GM10266 (cell line): ENCODE measurements at regions not wholly inside any gene's neighbourhood (a gene's known extent, or its start where the extent isn't known, plus 50 kb on each side); places are given as distances from the start of the nearest gene placed in this dataset.
"Not testable (repeated sequence)": the region's sequence is repeated elsewhere in the genome, so short reads cannot be mapped to it uniquely, and the experiment has no call there.

Source experiments
- DNase-seq: peaks from one replicate; pipeline ENCODE4 v3.0.0; 2012; ENCODE audit errors: extremely low spot score
- TF ChIP-seq, protein P1 (sequence below): IDR thresholded peaks from 2 replicates; pipeline ENCODE4 v1.5.1; 2012; ENCODE audit warnings: mild to moderate bottlenecking, low read depth; ENCODE audit not compliant: control insufficient read depth, insufficient read depth; ENCODE audit errors: missing control alignments

DNA sequence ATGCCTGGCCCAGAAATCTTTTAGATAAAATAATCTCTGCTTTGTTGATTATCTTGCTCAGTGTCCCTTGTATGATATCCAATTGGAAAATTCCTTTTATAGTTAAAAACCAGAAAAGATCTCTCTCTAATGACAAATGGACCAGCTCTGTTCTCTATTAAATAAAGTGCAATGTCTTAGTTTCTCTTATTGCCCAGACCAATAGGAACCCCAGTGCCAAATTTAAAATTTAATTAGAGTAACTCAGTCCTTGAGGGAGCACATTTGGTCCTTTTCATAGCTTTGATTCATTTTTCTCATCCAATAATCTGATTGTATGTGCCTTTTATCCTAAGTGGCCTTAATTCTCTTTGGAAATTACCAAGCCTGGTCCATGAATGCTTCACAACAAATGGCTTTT lies 158.9 kb upstream of the FOXK1 start:
- TF ChIP-seq, protein P1, sequence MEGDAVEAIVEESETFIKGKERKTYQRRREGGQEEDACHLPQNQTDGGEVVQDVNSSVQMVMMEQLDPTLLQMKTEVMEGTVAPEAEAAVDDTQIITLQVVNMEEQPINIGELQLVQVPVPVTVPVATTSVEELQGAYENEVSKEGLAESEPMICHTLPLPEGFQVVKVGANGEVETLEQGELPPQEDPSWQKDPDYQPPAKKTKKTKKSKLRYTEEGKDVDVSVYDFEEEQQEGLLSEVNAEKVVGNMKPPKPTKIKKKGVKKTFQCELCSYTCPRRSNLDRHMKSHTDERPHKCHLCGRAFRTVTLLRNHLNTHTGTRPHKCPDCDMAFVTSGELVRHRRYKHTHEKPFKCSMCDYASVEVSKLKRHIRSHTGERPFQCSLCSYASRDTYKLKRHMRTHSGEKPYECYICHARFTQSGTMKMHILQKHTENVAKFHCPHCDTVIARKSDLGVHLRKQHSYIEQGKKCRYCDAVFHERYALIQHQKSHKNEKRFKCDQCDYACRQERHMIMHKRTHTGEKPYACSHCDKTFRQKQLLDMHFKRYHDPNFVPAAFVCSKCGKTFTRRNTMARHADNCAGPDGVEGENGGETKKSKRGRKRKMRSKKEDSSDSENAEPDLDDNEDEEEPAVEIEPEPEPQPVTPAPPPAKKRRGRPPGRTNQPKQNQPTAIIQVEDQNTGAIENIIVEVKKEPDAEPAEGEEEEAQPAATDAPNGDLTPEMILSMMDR, result no peak
- no peak for DNase-seq

DNA sequence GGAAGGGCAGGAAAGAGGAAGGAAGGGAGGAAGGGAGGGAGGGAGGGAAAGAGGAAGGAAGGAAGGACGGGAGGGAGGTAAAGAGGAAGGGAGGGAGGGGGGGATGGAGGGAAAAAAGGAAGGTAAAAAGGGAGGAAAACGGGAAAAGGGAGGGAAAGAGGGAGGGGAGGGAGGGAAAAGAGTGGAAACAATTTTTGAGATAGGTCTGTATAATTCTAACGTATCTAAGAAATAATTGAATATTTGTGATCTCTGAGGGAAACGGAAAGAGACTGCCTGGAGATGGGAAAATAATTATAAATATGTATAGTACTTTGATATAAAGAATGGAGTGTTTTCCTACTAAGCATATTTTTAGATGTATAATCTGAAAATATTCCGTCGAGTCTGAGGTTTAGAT lies 158.2 kb upstream of the FOXK1 start:
- no peak for DNase-seq
- TF ChIP-seq, protein P1, result no peak

DNA sequence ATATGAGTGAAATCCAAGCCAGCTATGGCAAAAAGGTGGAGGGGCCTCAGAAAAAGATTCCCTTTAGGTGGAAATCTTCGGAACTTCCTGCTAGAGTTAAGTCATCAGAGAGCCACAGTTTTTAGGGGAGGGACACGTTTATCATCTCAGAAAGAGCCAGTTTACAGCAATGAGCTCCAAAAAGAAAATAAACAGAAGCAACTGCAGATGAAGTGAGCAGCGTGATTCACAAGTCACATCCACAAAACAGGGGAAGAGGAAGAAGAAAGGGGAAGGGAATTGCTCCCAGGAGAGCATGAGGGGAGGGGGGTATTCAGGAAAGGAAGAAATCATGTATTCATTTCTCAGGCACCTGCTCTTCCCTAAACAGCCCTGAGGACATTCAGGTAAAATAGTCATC lies 156.2 kb upstream of the FOXK1 start:
- no peak for DNase-seq

DNA sequence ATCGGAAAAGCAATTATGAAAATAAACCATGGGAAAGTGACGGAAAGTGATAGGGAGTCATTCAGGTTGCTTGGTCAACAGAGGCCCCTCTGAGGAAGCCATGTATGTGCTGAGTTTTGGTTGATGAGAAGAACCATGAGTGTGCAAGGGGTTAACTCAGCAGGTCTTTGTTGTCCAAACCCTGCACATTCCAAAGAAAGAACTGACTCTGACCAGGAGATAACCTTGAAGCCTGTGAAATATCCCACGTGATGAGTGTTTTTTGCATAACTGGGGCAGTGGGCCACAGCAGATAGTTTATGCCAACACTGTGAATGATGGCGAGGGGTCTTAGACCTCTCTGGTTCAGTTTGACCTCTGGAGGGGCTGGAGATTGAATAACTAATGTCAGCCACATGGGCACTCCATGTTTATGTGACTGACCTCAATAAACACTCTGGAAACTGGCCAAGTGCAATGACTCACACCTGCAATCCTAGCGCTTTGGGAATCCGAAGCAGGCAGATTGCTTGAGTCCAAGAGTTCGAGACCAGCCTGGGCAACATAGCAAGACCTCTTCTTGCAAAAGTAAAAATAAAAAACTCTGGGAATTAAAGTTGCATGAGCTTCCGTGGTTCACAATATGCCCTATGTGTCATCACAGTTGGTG lies 154.0 kb upstream of the FOXK1 start:
- no peak for DNase-seq
- TF ChIP-seq, protein P1, result no peak

More for the DNA sequence above, 156.2 kb upstream of the FOXK1 start:
- TF ChIP-seq, protein P1, result no peak

DNA sequence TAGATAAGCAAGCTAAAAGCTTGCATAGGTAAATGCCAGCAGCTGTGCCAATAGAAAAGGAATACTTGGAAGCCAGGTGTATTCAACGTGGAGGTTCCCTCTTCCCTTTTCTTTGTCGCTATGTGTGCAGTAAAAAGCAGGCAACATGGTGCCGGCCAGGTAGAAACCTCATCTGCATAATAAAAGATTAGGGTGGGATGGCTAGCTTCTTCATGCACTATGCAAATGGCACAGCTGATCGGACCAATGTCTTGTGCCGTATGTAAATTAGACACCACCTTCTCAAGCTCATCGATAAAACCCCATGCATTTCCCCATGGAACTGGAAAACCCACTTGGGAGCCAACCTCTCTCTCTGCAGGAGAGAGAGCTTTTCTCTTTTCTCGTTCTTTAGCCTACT lies 150.9 kb upstream of the FOXK1 start:
- TF ChIP-seq, protein P1, result no peak
- no peak for DNase-seq

DNA sequence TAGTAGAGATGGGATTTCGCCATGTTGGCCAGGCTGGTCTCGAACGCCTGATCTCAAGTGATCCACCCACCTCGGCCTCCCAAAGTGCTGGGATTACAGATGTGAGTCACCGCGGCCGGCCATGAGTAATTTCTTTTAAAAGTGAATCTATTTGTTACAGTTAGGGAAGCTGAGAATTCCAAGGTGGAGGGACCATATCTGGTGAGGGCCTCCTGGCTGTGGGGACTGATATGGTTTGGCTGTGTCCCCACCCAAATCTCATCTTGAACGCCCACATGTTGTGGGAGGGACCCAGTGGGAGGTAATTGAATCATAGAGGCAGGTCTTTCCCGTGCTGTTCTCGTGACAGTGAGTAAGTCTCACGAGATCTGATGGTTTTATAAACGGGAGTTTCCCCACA lies 148.8 kb upstream of the FOXK1 start:
- DNase-seq, result not testable (repeated sequence)

DNA sequence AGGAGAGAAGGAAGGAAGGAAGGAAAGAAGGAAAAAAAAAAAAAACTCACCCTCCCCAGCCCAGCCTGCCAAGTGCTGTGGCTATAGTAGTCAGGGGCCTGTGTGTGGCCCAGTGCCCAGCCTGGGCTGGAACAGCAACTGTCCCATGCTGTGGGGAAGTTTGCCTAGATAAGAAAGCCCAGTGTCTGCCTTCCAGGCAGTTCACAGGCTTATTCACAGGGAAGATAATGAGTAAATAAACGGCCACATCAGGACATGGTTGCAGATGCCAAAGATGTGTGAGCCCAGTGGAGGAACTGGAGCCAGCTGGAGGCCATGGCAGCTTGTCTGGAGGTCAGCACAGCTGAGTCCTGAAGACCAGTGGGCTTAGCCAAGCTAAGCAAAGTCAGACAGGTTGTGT lies 132.4 kb upstream of the FOXK1 start:
- DNase-seq, result no peak
- TF ChIP-seq, protein P1, result no peak

DNA sequence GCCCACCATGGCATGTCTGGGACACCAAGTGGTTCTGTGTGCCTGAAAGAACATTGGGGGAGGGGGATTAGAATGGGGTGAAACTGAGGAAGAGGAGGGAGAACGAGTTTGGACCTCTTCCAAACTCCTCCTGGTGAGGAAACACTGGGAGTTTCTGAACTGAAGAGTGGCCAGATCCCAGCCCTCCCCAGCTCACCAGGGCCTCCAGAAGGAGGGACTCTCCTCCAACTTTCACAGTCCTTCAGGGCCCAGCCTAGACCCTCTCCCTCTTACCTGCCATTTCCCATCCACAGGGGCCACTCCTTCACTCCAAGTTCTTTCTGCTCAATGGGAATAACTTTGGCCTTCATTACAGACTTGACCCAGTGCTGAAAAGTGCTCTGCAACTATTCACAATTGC lies 132.0 kb upstream of the FOXK1 start:
- TF ChIP-seq, protein P1, result no peak
- no peak for DNase-seq
